Esophagus muscularis mucosa (tissue), 3 donors: ENCODE measurements at regions not wholly inside any gene's neighbourhood (a gene's known extent, or its start where the extent isn't known, plus 50 kb on each side); places are given as distances from the start of the nearest gene placed in this dataset.

Experiments
- POLR2AphosphoS5 ChIP-seq, 2 donors: sonication (generic); formaldehyde crosslinking; IDR thresholded peaks; one replicate each; pipeline ENCODE4 v1.6.1; 2017; ENCODE audit warnings: antibody characterized with exemption in 2 of 2
- TF ChIP-seq, protein P1 (sequence below), 3 experiments: fragments of 200-600 bp in 2 of 3; fragments of 450-650 bp in 1 of 3; sonication (generic) in 2 of 3; IDR thresholded peaks; one replicate each; pipeline ENCODE4 v1.5.1; 2017 to 2019; ENCODE audit warnings: antibody characterized with exemption in 3 of 3, mild to moderate bottlenecking in 2 of 3, moderate library complexity in 1 of 3

DNA sequence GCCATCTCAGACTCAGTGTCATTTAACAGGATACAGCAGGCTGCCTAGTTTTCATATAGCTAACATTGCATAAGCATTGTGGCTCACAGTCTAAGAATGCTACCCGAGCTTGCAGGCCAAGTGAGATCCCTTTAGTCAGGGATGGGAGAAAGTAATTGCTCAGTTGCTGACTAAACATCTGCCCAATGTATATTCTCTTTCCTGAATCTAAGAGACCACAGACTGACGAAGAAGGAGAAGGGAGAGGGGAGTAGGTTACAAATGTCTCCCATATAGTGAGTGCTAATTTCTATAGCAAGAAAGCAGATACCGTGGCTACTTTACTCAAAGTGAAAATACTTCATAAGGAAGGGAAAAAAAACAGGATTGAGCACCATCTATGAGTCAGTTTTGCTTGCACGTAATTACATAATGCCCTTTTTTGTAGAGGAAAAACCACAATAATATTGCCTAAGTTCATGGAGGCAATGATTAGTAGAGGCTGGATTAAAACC lies 453.9 kb downstream of the COG6 start:
- TF ChIP-seq POLR2AphosphoS5 (IDR thresholded peaks at IDR 0.05), result peak in 1 of 2 donors; percentile 55
- TF ChIP-seq, protein P1, sequence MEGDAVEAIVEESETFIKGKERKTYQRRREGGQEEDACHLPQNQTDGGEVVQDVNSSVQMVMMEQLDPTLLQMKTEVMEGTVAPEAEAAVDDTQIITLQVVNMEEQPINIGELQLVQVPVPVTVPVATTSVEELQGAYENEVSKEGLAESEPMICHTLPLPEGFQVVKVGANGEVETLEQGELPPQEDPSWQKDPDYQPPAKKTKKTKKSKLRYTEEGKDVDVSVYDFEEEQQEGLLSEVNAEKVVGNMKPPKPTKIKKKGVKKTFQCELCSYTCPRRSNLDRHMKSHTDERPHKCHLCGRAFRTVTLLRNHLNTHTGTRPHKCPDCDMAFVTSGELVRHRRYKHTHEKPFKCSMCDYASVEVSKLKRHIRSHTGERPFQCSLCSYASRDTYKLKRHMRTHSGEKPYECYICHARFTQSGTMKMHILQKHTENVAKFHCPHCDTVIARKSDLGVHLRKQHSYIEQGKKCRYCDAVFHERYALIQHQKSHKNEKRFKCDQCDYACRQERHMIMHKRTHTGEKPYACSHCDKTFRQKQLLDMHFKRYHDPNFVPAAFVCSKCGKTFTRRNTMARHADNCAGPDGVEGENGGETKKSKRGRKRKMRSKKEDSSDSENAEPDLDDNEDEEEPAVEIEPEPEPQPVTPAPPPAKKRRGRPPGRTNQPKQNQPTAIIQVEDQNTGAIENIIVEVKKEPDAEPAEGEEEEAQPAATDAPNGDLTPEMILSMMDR (IDR thresholded peaks at IDR 0.05), result no peak
